ENCODE measurements at regions not wholly inside any gene's neighbourhood (a gene's known extent, or its start where the extent isn't known, plus 50 kb on each side); places are given as distances from the start of the nearest gene placed in this dataset.
"Not testable (repeated sequence)": the region's sequence is repeated elsewhere in the genome, so short reads cannot be mapped to it uniquely, and the experiment has no call there.

GRCh38 chr10:46095943-46096342, 49.9 kb upstream of the MSMB start:
- DNase-seq = not testable (repeated sequence)

DNA sequence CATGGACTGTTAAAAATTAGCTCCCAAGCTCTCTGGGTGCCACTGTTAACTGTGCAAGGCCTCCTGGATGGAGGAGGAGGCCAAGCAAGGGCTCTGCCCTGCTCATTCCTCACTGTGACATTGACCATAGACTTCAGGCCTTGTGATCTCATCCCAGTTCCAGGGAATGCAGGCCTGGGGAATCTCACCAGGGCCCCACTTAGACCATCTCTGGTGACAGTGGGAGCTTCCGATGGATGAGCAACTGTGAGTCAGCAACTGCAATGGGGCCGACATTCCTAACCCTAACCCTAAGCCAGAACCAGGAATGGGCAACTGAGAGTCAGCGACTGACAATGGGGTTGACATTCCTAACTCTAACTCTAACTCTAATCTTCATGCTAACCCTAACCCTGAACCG, 50.4 kb upstream of the MSMB start:
- no peak for DNase-seq

- peak; percentile 9 for DNase-seq
Measured at GRCh38 chr10:46096909-46097575, 51.0 kb upstream of the MSMB start.

DNA sequence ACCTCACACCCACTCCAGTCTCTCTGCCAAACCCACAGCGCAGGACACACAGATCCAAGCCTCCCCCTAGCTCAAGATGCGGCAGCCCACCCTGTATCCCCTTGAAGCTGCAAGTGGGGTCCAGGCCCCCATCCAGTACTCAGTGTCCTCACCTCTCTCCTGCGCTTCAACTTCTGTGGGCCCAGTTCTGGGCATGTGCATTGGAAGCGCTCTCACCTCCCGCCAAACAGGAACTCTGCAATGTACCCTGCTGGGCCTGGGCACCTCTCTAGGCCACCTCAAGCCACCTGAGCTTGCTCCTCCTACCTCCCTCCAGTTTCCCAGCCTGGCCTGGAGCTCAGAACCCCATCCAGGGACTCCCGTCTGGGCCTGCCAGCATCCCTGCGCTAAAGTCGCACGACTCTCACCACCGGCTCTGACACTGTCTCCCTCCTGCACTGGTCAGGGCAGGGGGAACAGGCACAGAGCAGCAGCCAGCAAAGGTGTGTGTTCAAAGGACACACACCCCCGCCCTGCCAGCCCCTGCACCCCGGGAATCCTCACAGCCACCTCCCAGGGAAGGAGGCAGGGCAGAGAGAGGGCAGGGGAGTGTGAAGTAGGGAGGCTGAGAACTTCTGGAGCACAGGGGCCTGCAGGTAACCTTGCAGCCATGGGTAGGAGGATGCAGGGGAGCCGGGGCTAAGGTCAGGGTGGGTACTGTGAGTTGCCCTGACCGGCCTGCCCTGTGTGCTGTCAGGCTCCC, 51.7 kb upstream of the MSMB start:
- no peak for DNase-seq

DNA sequence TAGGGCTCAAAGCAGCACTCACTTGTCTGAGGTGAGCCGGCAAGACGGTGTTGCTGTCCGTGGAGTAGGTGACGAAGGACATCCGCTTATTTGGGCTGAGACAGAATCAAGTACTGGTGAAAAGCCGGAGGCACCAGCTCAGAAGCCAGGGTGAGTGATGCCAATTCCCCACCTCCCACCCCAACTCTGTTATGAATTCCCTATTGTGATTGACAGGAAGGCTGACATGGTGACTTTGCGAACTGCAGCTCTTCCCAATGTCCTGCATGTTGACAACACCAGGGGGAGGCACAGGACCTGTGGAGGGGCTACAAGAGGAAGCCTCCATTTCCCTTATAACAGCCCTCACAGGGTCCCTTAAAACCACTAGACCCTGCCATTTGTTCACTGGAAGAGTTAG, 52.3 kb upstream of the MSMB start:
- DNase-seq = no peak

- not testable (repeated sequence) for DNase-seq
Measured at GRCh38 chr10:46098925-46099324, 52.9 kb upstream of the MSMB start.

DNA sequence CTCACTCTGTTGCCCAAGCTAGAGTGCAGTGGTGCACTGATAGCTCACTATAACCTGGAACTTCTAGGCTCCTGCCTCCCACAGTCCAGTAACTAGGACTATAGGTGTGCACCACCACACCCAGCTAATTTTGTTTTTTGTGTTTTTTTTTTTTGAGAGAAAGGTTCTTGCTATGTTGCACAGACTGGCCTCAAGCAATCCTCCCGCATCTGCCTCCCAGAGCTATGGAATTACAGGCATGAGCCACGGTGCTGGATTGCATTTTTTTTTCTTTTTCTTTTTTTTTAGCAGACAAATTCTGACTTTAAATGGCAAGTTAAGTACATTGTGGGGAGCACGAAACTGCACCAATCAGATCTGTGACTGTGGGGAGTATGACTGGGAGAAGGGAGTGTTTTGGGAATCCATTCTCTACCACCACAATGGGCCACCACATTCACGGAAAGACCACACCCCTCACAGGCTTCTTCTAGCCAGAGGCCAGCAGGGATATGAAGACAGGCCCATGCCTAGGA, 58.1 kb upstream of the MSMB start:
- no peak for DNase-seq

DNA sequence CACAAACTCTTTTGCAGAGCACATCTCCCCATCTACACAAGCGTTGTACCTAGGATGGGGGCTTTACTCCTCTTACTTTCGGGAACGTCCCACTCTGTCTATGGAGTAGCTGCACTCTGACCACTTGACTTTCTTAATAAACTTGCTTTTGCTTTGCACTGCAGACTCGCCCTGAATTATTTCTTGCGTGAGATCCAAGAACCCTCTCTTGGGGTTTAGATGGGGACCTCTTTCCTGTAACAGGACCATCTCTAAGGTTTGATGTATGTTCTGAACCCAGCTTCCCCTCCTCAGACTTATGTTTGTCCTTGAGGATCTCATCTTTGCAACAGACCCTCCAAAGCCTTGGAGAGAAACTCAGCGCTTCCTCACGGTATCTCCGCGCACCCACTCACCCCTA, 59.3 kb upstream of the MSMB start:
- not testable (repeated sequence) for DNase-seq

- not testable (repeated sequence) for DNase-seq
Measured at GRCh38 chr10:46105856-46106409, 59.9 kb upstream of the MSMB start.

DNA sequence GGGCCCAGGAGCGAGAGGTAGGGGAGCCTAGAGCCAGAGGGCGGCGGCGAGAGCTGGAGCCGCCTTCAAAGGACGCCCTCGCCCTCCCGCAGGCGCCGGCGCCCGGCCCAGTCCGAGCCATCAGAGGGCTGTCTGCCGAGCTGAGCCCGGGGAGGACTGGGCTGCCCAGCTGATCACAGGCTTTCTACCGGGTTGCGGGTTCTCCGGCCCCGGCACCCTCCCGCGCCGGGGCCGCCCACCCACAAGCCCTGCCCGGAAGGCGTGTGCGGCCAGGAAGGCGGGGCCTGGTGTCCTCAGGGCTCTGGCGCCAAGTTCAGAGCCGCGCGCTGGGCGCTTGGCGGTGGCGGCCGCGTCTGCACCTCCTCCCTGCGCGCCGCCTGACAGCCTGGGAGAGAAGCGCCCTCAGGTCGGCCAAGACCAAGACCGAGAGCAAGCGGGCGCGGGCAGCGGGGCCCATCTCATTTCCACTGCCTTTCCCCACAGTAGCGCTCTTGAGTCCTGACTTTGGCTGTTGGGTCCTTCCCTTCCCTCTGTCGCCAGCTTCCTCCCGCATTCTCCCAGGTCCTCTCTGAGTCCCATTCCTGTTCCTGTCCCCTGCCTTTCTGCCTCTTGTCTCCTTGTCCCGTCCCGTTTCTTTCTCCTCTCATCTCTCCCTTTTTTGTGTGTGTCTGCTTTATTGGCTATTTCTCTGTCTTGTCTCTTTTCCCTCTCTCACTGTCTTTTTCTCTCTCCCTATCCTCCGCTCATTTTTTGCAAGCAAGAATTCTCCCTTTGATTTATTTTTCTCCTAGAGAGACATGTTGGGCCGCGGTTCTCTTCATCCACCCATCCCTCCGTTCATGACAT, 60.6 kb upstream of the MSMB start:
- DNase-seq = peak; percentile 42

- not testable (repeated sequence) for DNase-seq
Measured at GRCh38 chr10:46108158-46108499, 62.1 kb upstream of the MSMB start.

- not testable (repeated sequence) for DNase-seq
Measured at GRCh38 chr10:46154271-46154670, 108.2 kb upstream of the MSMB start.

GRCh38 chr10:46154683-46155082, 108.6 kb upstream of the MSMB start:
- not testable (repeated sequence) for DNase-seq

DNA sequence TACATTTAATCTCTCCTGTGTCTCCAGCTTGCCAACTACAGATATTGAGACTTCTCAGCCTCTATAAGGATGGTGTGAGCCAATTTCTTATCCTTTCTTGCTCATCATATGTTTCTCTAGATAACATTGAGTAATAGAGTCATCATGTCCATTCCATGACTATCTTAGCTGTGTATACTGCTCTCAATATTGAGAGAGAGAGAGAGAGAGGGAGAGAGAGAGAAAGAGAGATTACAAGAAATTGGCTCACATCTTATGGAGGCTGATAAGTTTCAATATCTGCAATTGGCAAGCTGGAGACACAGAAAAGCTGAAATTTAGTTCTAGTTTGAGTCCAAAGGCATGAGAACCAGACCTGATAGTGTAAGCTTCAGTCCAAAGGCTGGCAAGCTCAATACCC, 110.8 kb upstream of the MSMB start:
- not testable (repeated sequence) for DNase-seq

DNA sequence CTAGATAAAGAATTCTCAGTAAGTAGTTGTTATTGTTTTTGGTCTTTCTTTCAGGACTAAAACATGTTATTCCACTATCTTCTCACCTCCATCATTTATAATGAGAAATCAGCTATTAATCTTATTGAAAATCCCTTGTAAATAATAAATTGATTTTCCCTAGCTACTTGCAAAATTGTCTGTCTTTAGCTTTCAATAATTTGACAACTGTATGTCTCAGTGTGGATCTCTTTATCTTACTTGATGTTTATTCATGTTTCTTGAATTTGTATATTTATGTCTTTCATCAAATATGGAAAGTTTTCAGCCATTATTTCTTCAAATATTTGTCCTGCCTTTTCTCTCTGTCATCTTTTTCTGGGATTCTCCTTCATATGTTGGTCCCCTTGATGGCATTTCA, 117.1 kb upstream of the ANTXRL start:
- no peak for DNase-seq

- no peak for DNase-seq
Measured at GRCh38 chr10:46170789-46171188, 116.0 kb upstream of the ANTXRL start.

GRCh38 chr10:46171661-46172060, 115.1 kb upstream of the ANTXRL start:
- no peak for DNase-seq

DNA sequence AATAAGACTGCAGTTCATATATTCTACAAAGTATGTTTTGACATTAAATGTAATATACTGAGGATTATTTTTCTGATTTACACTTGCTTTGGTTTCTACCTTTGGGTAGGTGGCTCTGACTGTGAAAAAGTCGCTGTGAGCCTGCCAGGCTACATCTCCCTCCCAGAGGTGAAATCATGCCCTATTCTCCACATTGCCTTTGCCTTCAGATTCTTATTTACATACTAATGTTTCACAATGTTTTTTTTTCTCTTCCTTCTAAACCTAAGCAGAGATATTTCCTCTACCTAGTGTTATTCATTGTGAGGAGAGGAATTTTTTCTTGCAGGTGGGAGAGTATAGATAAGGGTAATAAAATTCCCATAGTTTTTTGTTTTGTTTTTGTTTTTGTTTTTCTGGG, 111.5 kb upstream of the ANTXRL start:
- DNase-seq = no peak

DNA sequence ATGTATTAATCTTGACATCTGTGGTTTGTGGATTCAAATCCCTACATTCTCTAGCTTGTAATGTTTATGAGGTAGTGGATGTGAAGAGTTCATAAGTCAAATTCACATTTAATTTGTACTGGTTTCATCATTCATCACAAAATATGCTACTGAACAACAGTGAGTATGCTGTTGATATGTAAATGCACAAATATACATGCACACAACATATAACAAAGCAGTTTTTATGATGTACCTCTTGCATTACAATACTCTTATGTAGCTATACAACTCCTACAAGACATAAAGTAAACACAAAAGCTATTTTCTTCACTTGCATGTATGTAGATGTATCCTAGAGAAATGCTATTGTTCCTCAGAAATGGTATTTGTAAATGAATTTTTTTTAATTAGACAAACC, 111.0 kb upstream of the ANTXRL start:
- no peak for DNase-seq

- not testable (repeated sequence) for DNase-seq
Measured at GRCh38 chr10:46187431-46187830, 99.4 kb upstream of the ANTXRL start.

DNA sequence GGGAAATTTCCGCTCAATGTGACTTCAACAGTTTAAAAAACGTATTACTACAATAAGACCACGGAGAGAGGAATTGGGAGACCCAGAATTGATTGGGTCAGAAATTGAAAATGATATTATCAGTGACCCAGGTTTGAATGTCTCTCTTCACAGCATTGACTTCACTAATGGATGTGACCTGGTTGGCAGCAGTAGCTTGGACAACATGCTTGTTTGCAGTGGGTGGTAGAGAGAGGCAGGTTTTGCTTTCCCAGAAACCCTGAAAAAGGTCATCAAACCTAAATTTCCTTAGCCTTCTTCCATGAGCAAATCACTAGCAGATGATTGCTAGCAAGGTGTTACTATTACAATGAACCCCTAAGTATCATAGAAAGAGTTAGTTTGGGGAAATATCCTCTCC, 89.7 kb upstream of the ANTXRL start:
- DNase-seq = no peak

DNA sequence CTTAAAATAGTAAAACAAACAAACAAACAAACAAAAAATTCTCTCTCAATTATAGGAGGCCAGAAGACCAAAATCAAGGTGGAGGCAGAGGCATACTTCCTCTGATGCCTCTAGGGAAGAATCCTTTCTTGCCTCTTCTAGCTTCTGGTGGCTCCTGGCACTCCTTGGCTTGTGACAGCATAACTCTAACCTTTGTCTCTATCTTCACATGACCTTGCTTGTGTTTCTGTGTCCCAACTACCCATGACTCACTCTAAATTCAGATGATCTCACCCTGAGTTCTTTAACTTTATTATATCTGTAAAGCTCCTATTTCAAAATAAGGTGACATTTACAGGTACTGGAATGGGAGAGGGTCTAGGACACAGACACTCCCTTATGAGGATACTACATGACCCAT, 88.3 kb upstream of the ANTXRL start:
- DNase-seq = no peak

GRCh38 chr10:46202405-46202804, 84.4 kb upstream of the ANTXRL start:
- not testable (repeated sequence) for DNase-seq

All from activated effector memory CD4-positive, alpha-beta T cell treated with Interleukin-2 at 50 U/mL for 16 hours (primary cell).